HT1080 (cell line): ENCODE measurements at regions not wholly inside any gene's neighbourhood (a gene's known extent, or its start where the extent isn't known, plus 50 kb on each side); places are given as distances from the start of the nearest gene placed in this dataset.

Experiments
- DNase-seq: peaks from one replicate; pipeline ENCODE4 v3.0.0-alpha.2; 2015; ENCODE audit warnings: low read depth

GRCh38 chr13:20351281-20352022, 119.3 kb upstream of the GJB6 start:
- DNase-seq, result peak; percentile 87

- no peak for DNase-seq
These were observed 118.7 kb upstream of the GJB6 start for GRCh38 chr13:20350819-20351218.

GRCh38 chr13:20350382-20350763, 118.3 kb upstream of the GJB6 start:
- DNase-seq, result no peak

- no peak for DNase-seq
These were observed 117.7 kb upstream of the GJB6 start for GRCh38 chr13:20349564-20350381.

GRCh38 chr13:20348645-20349408, 116.7 kb upstream of the GJB6 start:
- no peak for DNase-seq

- no peak for DNase-seq
These were observed 115.9 kb upstream of the GJB6 start for GRCh38 chr13:20348018-20348417.

- no peak for DNase-seq
These were observed 112.8 kb upstream of the GJB6 start for GRCh38 chr13:20344836-20345490.

- no peak for DNase-seq
These were observed 110.2 kb upstream of the GJB6 start for GRCh38 chr13:20342311-20342710.

GRCh38 chr13:20340759-20341171, 108.6 kb upstream of the GJB6 start:
- no peak for DNase-seq

GRCh38 chr13:20340136-20340758, 108.1 kb upstream of the GJB6 start:
- DNase-seq, result no peak

GRCh38 chr13:20337884-20338551, 105.9 kb upstream of the GJB6 start:
- no peak for DNase-seq

GRCh38 chr13:20336761-20337160, 104.6 kb upstream of the GJB6 start:
- no peak for DNase-seq

GRCh38 chr13:20334309-20334708, 102.2 kb upstream of the GJB6 start:
- DNase-seq, result no peak

GRCh38 chr13:20332361-20333096, 100.4 kb upstream of the GJB6 start:
- DNase-seq, result no peak

- no peak for DNase-seq
These were observed 99.8 kb upstream of the GJB6 start for GRCh38 chr13:20331949-20332348.

GRCh38 chr13:20331419-20331818, 99.3 kb upstream of the GJB6 start:
- DNase-seq, result no peak

- no peak for DNase-seq
These were observed 94.7 kb upstream of the GJB6 start for GRCh38 chr13:20326809-20327208.

GRCh38 chr13:20326276-20326675, 94.2 kb upstream of the GJB6 start:
- DNase-seq, result no peak

- DNase-seq, result no peak
These were observed 88.8 kb upstream of the GJB6 start for GRCh38 chr13:20320885-20321284.

GRCh38 chr13:20313896-20314295, 81.8 kb upstream of the GJB6 start:
- no peak for DNase-seq
